ENCODE measurements at regions not wholly inside any gene's neighbourhood (a gene's known extent, or its start where the extent isn't known, plus 50 kb on each side); places are given as distances from the start of the nearest gene placed in this dataset.

- 75 to 77% methylated on average over 2 of the region's 2 CpGs for WGBS, 2 donors
- TF ChIP-seq CTCF (IDR thresholded peaks at IDR 0.05) (no peak), POLR2A (IDR thresholded peaks at IDR 0.05) (no peak)
- intact Hi-C loops (cut with DNase I) = no loop called here
Measured at GRCh38 chr5:143955141-143955540, 143.2 kb downstream of the HMHB1 start.

GRCh38 chr5:143957455-143957854, 145.5 kb downstream of the HMHB1 start:
- Histone ChIP-seq H3K4me1 (no peaks in the 10 kb centered on the region), H3K4me3 (replicated peaks in 1 of 3) (no peak overlapping the region), H3K36me3 (no peaks in the 10 kb centered on the region), H3K9me3 (no peaks in the 10 kb centered on the region), H3K27ac (no peak overlapping the region), H3K27me3 (no peaks in the 10 kb centered on the region)
- TF ChIP-seq CTCF (IDR thresholded peaks at IDR 0.05) = peak in 3 of 6 experiments; percentile 16 to 40 (median 21)
- no peak for TF ChIP-seq POLR2A (IDR thresholded peaks at IDR 0.05)
- 85 to 86% methylated on average over 1 of the region's 1 CpG for WGBS, 2 donors
- intact Hi-C loops (cut with DNase I) = no loop called here
- no peak for DNase-seq

More at GRCh38 chr5:143955141-143955540, 143.2 kb downstream of the HMHB1 start:
- no peaks in the 10 kb centered on the region for H3K36me3 ChIP-seq
- H3K4me3 ChIP-seq (replicated peaks in 1 of 3) = no peak overlapping the region
- H3K27ac ChIP-seq = no peak overlapping the region
- no peak for DNase-seq
- no peaks in the 10 kb centered on the region for H3K9me3 ChIP-seq
- no peaks in the 10 kb centered on the region for H3K4me1 ChIP-seq
- no peaks in the 10 kb centered on the region for H3K27me3 ChIP-seq

- intact Hi-C loops (cut with DNase I) = no loop called here
- no peaks in the 10 kb centered on the region for H3K27me3 ChIP-seq
- H3K4me3 ChIP-seq (replicated peaks in 1 of 3) = no peak overlapping the region
- no peaks in the 10 kb centered on the region for H3K4me1 ChIP-seq
- H3K27ac ChIP-seq = no peak overlapping the region
- DNase-seq = no peak
- TF ChIP-seq POLR2A (IDR thresholded peaks at IDR 0.05) (no peak), CTCF (IDR thresholded peaks at IDR 0.05) (no peak)
- H3K9me3 ChIP-seq = no peaks in the 10 kb centered on the region
- no peaks in the 10 kb centered on the region for H3K36me3 ChIP-seq
- 97 to 99% methylated on average over 1 of the region's 1 CpG for WGBS, 2 donors
Measured at GRCh38 chr5:143962201-143962600, 150.2 kb downstream of the HMHB1 start.

GRCh38 chr5:143964919-143965318, 153.0 kb downstream of the HMHB1 start:
- WGBS, 2 donors = 98 to 100% methylated on average over 3 of the region's 3 CpGs
- Histone ChIP-seq H3K27ac (no peak overlapping the region), H3K36me3 (no peaks in the 10 kb centered on the region), H3K9me3 (no peaks in the 10 kb centered on the region), H3K4me1 (no peaks in the 10 kb centered on the region), H3K27me3 (no peaks in the 10 kb centered on the region), H3K4me3 (replicated peaks in 1 of 3) (no peak overlapping the region)
- TF ChIP-seq CTCF (IDR thresholded peaks at IDR 0.05) (no peak), POLR2A (IDR thresholded peaks at IDR 0.05) (no peak)
- DNase-seq = no peak
- intact Hi-C loops (cut with DNase I) = no loop called here

- WGBS, 2 donors = 98% methylated on average over 1 of the region's 1 CpG
- Histone ChIP-seq H3K36me3 (no peaks in the 10 kb centered on the region), H3K4me1 (no peaks in the 10 kb centered on the region), H3K9me3 (no peaks in the 10 kb centered on the region), H3K27ac (no peak overlapping the region), H3K27me3 (no peaks in the 10 kb centered on the region), H3K4me3 (replicated peaks in 1 of 3) (no peak overlapping the region)
- intact Hi-C loops (cut with DNase I) = no loop called here
- TF ChIP-seq POLR2A (IDR thresholded peaks at IDR 0.05) (no peak), CTCF (IDR thresholded peaks at IDR 0.05) (no peak)
- DNase-seq = no peak
Measured at GRCh38 chr5:143966280-143966679, 154.3 kb downstream of the HMHB1 start.
